ENCODE measurements at regions not wholly inside any gene's neighbourhood (a gene's known extent, or its start where the extent isn't known, plus 50 kb on each side); places are given as distances from the start of the nearest gene placed in this dataset.

GRCh38 chr7:155953781-155954549 is 141.7 kb upstream of the SHH start (continued):
- TF ChIP-seq, protein P1, sequence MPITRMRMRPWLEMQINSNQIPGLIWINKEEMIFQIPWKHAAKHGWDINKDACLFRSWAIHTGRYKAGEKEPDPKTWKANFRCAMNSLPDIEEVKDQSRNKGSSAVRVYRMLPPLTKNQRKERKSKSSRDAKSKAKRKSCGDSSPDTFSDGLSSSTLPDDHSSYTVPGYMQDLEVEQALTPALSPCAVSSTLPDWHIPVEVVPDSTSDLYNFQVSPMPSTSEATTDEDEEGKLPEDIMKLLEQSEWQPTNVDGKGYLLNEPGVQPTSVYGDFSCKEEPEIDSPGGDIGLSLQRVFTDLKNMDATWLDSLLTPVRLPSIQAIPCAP (CRISPR knock-in tag; IDR thresholded peaks at IDR 0.05; ENCODE audit: low read depth), result no peak
- TF ChIP-seq PHF5A (CRISPR knock-in tag; IDR thresholded peaks at IDR 0.05; ENCODE audit: low read depth, unreplicated experiment), result no peak
- peak; percentile 77 for TF ChIP-seq HNF4A (CRISPR knock-in tag; IDR thresholded peaks at IDR 0.05)
- 0 out of 2 replicates have a peak, but pooled peaks have one; percentile 73 for TF ChIP-seq ZNF564 (CRISPR knock-in tag; IDR thresholded peaks at IDR 0.05)
- 0 out of 2 replicates have a peak, but pooled peaks have one; percentile 18 for TF ChIP-seq KMT2B (CRISPR knock-in tag; IDR thresholded peaks at IDR 0.05)
- TF ChIP-seq ZNF883 (CRISPR knock-in tag; IDR thresholded peaks at IDR 0.05; ENCODE audit: not compliant biosample characterization), result no peak
- no peak for TF ChIP-seq HNF4G (IDR thresholded peaks at IDR 0.05; ENCODE audit: borderline replicate concordance, low read depth, low read length)
- no peak for TF ChIP-seq HNF4G (CRISPR knock-in tag; IDR thresholded peaks at IDR 0.05; ENCODE audit: borderline replicate concordance, low read depth)
- TF ChIP-seq ZFP36L1 (CRISPR knock-in tag; IDR thresholded peaks at IDR 0.05), result no peak
- no peak for TF ChIP-seq MTA3 (CRISPR knock-in tag; IDR thresholded peaks at IDR 0.05)
- no peak for TF ChIP-seq ZXDC (CRISPR knock-in tag; IDR thresholded peaks at IDR 0.05)
- no peak for TF ChIP-seq BCLAF1 (IDR thresholded peaks at IDR 0.05)
- TF ChIP-seq, protein P2, sequence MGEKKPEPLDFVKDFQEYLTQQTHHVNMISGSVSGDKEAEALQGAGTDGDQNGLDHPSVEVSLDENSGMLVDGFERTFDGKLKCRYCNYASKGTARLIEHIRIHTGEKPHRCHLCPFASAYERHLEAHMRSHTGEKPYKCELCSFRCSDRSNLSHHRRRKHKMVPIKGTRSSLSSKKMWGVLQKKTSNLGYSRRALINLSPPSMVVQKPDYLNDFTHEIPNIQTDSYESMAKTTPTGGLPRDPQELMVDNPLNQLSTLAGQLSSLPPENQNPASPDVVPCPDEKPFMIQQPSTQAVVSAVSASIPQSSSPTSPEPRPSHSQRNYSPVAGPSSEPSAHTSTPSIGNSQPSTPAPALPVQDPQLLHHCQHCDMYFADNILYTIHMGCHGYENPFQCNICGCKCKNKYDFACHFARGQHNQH (CRISPR knock-in tag; IDR thresholded peaks at IDR 0.05), result peak; percentile 58; the same call in 1 of the 2 replicates
- no peak for TF ChIP-seq NAIF1 (CRISPR knock-in tag; IDR thresholded peaks at IDR 0.05; ENCODE audit: borderline replicate concordance)
- peak; percentile 39; the same call in 1 of the 2 replicates for TF ChIP-seq ZGPAT (CRISPR knock-in tag; IDR thresholded peaks at IDR 0.05)

Measured in HepG2 (cell line).